ENCODE measurements at regions not wholly inside any gene's neighbourhood (a gene's known extent, or its start where the extent isn't known, plus 50 kb on each side); places are given as distances from the start of the nearest gene placed in this dataset.

GRCh38 chr17:70668276-70668937, 499.1 kb downstream of the KCNJ2 start:
- no peak for TF ChIP-seq CTCF (IDR thresholded peaks at IDR 0.05)
- TF ChIP-seq POLR2A (IDR thresholded peaks at IDR 0.05), result no peak

Measured in uterus (tissue), 2 donors.